ENCODE measurements at regions not wholly inside any gene's neighbourhood (a gene's known extent, or its start where the extent isn't known, plus 50 kb on each side); places are given as distances from the start of the nearest gene placed in this dataset.

DNA sequence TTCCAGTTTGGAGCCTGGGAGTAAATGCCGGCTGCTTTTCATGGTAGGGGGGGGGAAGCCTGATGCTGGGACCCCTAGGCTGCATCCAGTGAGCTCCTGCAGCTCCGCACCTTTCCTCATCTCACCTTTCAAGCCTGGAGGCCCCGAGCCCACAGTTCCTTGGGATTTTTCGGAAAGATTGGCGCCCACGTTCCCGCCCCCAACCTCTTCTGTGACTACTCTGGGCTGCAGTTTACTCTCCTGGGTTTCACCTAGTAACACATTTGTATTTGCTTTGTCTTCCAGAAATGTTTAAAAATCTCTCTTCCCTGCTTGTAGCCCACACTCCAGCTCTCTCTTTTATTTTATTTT is 51.9 kb upstream of the SPATA13 start:
- TF ChIP-seq, protein P1, sequence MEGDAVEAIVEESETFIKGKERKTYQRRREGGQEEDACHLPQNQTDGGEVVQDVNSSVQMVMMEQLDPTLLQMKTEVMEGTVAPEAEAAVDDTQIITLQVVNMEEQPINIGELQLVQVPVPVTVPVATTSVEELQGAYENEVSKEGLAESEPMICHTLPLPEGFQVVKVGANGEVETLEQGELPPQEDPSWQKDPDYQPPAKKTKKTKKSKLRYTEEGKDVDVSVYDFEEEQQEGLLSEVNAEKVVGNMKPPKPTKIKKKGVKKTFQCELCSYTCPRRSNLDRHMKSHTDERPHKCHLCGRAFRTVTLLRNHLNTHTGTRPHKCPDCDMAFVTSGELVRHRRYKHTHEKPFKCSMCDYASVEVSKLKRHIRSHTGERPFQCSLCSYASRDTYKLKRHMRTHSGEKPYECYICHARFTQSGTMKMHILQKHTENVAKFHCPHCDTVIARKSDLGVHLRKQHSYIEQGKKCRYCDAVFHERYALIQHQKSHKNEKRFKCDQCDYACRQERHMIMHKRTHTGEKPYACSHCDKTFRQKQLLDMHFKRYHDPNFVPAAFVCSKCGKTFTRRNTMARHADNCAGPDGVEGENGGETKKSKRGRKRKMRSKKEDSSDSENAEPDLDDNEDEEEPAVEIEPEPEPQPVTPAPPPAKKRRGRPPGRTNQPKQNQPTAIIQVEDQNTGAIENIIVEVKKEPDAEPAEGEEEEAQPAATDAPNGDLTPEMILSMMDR (IDR thresholded peaks at IDR 0.05; ENCODE audit: poor library complexity): no peak
- TF ChIP-seq EZH2phosphoT487 (IDR thresholded peaks at IDR 0.05; ENCODE audit: low read depth, severe bottlenecking, unreplicated experiment) (no peak), EZH2 (IDR thresholded peaks at IDR 0.05; ENCODE audit: borderline replicate concordance) (no peak)

All from hepatocyte (in vitro differentiated cells).